ENCODE measurements at regions not wholly inside any gene's neighbourhood (a gene's known extent, or its start where the extent isn't known, plus 50 kb on each side); places are given as distances from the start of the nearest gene placed in this dataset.

DNA sequence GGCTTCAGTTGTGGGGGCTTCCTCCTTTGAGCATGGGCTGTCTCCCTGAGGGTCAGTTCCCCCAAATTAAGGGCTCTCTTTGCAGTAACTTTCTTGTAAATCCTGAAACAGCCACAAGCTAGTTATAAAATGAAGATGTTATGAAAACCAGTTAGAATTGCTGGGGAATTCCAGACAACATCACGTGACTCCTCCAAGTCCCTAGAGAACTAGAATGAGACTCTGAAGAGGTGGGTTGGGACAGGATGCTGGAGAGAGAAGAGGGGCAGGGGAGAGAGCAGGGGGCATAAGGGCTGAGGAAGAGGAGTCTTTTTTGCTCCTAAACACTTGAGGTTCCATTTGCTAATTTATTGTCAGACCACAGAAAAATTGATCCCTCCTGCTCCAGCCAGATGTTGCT lies 380.3 kb downstream of the DHX35 start:
- no peak overlapping the region for H3K4me2 ChIP-seq (ENCODE audit: low read length)
- no peak overlapping the region for H3K4me3 ChIP-seq (ENCODE audit: low read length)
- no peaks in the 10 kb centered on the region for H3K79me2 ChIP-seq (ENCODE audit: control insufficient read depth, low read length)
- H3K9me2 ChIP-seq (replicated peaks; ENCODE audit: control insufficient read depth, low read length) = no peaks in the 10 kb centered on the region
- H3K36me3 ChIP-seq (ENCODE audit: control insufficient read depth, low read length) = no peaks in the 10 kb centered on the region
- no peak for TF ChIP-seq EZH2phosphoT487 (IDR thresholded peaks at IDR 0.05; ENCODE audit: borderline replicate concordance, low read length)
- no peaks in the 10 kb centered on the region for H3K27me3 ChIP-seq (ENCODE audit: control insufficient read depth, low read length)
- peaks cover 21% of the 10 kb centered on the region for H3K4me1 ChIP-seq (ENCODE audit: control insufficient read depth, low read length)
- H4K20me1 ChIP-seq (ENCODE audit: control insufficient read depth, insufficient read depth, low read depth, low read length) = no peaks in the 10 kb centered on the region
- H3K27ac ChIP-seq (ENCODE audit: low read depth, low read length) = no peak overlapping the region
- no peaks in the 10 kb centered on the region for H3F3A ChIP-seq (ENCODE audit: control insufficient read depth, insufficient read depth)
- no peaks in the 10 kb centered on the region for H3K9me3 ChIP-seq (ENCODE audit: control insufficient read depth, insufficient read depth, low read length)

DNA sequence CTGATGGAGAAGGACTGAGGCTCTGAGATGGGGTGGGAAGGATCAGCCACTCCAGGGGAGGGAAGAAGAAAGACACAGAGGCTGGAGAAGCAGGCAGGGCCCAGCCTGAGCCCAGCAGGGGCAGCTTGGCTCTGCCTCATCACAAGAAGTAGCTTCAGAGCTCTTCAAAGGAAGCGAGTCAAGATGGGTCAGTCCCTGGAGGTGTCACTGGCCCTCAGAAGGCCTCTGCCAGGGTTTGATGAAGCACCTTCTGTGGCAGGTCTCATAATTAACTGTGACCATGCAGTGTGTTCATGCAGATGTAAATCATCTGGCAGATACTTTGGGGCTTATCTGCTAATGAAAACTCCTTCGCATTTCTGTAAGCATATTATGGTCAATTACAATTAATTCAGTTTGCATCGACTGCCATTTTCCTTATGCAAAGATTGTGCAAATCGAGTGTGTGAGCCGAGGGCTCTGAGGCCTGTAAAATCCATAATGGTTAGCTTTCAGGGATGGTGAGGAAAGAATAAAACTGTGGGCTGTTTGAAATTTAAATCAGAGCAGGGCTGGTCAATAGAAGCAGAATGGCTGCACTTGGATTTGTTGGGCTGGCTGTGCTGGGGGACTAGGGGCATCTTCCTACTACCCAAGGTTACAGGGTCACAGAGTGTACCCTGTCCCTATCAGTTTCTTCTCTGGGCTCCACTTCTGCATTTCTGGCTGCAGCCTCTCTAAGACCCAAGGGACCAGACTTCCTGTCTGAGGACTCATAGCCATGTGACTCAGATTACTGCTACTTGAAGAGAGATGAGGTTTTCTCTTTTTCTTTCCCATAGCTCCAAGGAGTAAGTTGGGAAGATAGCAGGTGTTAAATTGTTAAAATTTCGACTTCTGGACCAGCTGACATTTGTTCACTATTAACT lies 376.6 kb downstream of the DHX35 start:
- H3K79me2 ChIP-seq (ENCODE audit: control insufficient read depth, low read length) = no peaks in the 10 kb centered on the region
- peaks cover 21% of the 10 kb centered on the region for H3K4me1 ChIP-seq (ENCODE audit: control insufficient read depth, low read length)
- peak overlapping the region; percentile 50 for H3K4me2 ChIP-seq (ENCODE audit: low read length)
- no peaks in the 10 kb centered on the region for H3K27me3 ChIP-seq (ENCODE audit: control insufficient read depth, low read length)
- H3K36me3 ChIP-seq (ENCODE audit: control insufficient read depth, low read length) = no peaks in the 10 kb centered on the region
- no peaks in the 10 kb centered on the region for H3K9me2 ChIP-seq (replicated peaks; ENCODE audit: control insufficient read depth, low read length)
- H4K20me1 ChIP-seq (ENCODE audit: control insufficient read depth, insufficient read depth, low read depth, low read length) = no peaks in the 10 kb centered on the region
- H3F3A ChIP-seq (ENCODE audit: control insufficient read depth, insufficient read depth) = no peaks in the 10 kb centered on the region
- TF ChIP-seq, protein P1, sequence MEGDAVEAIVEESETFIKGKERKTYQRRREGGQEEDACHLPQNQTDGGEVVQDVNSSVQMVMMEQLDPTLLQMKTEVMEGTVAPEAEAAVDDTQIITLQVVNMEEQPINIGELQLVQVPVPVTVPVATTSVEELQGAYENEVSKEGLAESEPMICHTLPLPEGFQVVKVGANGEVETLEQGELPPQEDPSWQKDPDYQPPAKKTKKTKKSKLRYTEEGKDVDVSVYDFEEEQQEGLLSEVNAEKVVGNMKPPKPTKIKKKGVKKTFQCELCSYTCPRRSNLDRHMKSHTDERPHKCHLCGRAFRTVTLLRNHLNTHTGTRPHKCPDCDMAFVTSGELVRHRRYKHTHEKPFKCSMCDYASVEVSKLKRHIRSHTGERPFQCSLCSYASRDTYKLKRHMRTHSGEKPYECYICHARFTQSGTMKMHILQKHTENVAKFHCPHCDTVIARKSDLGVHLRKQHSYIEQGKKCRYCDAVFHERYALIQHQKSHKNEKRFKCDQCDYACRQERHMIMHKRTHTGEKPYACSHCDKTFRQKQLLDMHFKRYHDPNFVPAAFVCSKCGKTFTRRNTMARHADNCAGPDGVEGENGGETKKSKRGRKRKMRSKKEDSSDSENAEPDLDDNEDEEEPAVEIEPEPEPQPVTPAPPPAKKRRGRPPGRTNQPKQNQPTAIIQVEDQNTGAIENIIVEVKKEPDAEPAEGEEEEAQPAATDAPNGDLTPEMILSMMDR (IDR thresholded peaks at IDR 0.05; ENCODE audit: low read depth, low read length, poor library complexity, severe bottlenecking) = no peak
- TF ChIP-seq EZH2phosphoT487 (IDR thresholded peaks at IDR 0.05; ENCODE audit: borderline replicate concordance, low read length) = no peak
- H3K27ac ChIP-seq (ENCODE audit: low read depth, low read length) = no peak overlapping the region
- H3K9me3 ChIP-seq (ENCODE audit: control insufficient read depth, insufficient read depth, low read length) = no peaks in the 10 kb centered on the region
- H3K4me3 ChIP-seq (ENCODE audit: low read length) = no peak overlapping the region

DNA sequence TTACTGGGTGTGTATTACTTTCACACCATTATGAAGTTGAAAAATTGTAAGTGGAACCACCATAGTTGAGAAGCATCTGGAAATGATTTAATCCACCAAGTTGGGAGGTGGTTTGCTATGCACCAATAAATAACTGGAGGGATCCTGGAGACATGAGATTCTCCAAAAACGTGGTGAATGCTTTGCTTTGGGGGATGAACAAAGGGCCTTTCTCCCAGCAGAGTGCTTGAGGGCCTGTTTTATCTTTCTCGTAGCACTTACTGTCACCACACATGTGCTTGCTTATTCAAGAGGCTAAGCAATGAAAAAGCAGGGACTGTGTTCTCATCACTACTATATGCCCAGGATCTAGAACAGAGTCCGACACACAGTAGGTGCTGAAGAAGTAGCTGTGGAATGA lies 371.1 kb downstream of the DHX35 start:
- H3K27me3 ChIP-seq (ENCODE audit: control insufficient read depth, low read length) = no peaks in the 10 kb centered on the region; the same call in 1 of the 2 replicates
- no peaks in the 10 kb centered on the region for H3K36me3 ChIP-seq (ENCODE audit: control insufficient read depth, low read length)
- H4K20me1 ChIP-seq (ENCODE audit: control insufficient read depth, insufficient read depth, low read depth, low read length) = no peaks in the 10 kb centered on the region
- no peak for TF ChIP-seq EZH2phosphoT487 (IDR thresholded peaks at IDR 0.05; ENCODE audit: borderline replicate concordance, low read length)
- TF ChIP-seq, protein P1 (IDR thresholded peaks at IDR 0.05; ENCODE audit: low read depth, low read length, poor library complexity, severe bottlenecking) = no peak
- H3F3A ChIP-seq (ENCODE audit: control insufficient read depth, insufficient read depth) = no peaks in the 10 kb centered on the region
- H3K9me3 ChIP-seq (ENCODE audit: control insufficient read depth, insufficient read depth, low read length) = no peaks in the 10 kb centered on the region
- no peak overlapping the region for H3K4me3 ChIP-seq (ENCODE audit: low read length)
- no peaks in the 10 kb centered on the region for H3K79me2 ChIP-seq (ENCODE audit: control insufficient read depth, low read length)
- H3K4me1 ChIP-seq (ENCODE audit: control insufficient read depth, low read length) = peaks cover 1% of the 10 kb centered on the region
- no peaks in the 10 kb centered on the region; the same call in 1 of the 2 replicates for H3K9me2 ChIP-seq (replicated peaks; ENCODE audit: control insufficient read depth, low read length)
- no peak overlapping the region for H3K27ac ChIP-seq (ENCODE audit: low read depth, low read length)
- H3K4me2 ChIP-seq (ENCODE audit: low read length) = no peak overlapping the region

DNA sequence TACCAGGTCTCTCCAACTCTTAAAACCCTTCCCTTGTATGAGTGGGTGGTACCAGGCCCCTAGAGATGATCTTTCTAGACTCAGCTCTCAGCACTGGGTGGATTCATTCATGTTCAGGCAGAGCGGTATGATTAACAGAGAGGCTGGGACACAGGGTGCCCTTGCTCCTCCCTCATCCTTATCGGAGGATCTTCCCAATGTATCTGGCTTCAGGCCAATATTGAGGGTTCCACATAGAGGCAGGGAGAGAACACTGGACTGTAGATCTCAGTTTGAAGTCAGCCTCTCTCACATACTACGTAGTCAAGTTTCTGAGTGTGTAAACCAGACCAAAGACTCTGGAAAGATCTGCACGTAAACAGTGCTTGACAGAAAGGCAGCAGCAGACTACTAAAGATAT lies 366.2 kb downstream of the DHX35 start:
- Histone ChIP-seq H4K20me1 (ENCODE audit: control insufficient read depth, insufficient read depth, low read depth, low read length) (no peaks in the 10 kb centered on the region), H3K4me1 (ENCODE audit: control insufficient read depth, low read length) (no peaks in the 10 kb centered on the region), H3K36me3 (ENCODE audit: control insufficient read depth, low read length) (no peaks in the 10 kb centered on the region), H3K27ac (ENCODE audit: low read depth, low read length) (no peak overlapping the region), H3K9me3 (ENCODE audit: control insufficient read depth, insufficient read depth, low read length) (no peaks in the 10 kb centered on the region), H3K79me2 (ENCODE audit: control insufficient read depth, low read length) (no peaks in the 10 kb centered on the region), H3F3A (ENCODE audit: control insufficient read depth, insufficient read depth) (no peaks in the 10 kb centered on the region), H3K27me3 (ENCODE audit: control insufficient read depth, low read length) (peaks cover 4% of the 10 kb centered on the region; the same call in 1 of the 2 replicates), H3K9me2 (replicated peaks; ENCODE audit: control insufficient read depth, low read length) (no peaks in the 10 kb centered on the region; the same call in 1 of the 2 replicates), H3K4me3 (ENCODE audit: low read length) (no peak overlapping the region), H3K4me2 (ENCODE audit: low read length) (no peak overlapping the region)
- TF ChIP-seq, protein P1 (IDR thresholded peaks at IDR 0.05; ENCODE audit: low read depth, low read length, poor library complexity, severe bottlenecking) = no peak
- TF ChIP-seq EZH2phosphoT487 (IDR thresholded peaks at IDR 0.05; ENCODE audit: borderline replicate concordance, low read length) = no peak

Data from DOHH2 (cell line).